HG02884 (cell line): ENCODE measurements at regions not wholly inside any gene's neighbourhood (a gene's known extent, or its start where the extent isn't known, plus 50 kb on each side); places are given as distances from the start of the nearest gene placed in this dataset.

Experiments used
- ATAC-seq: cut with Tn5 transposase; IDR thresholded peaks from one replicate; pipeline ENCODE4 v1.9.1; 2021; ENCODE audit warnings: mild to moderate bottlenecking, moderate library complexity; ENCODE audit not compliant: unreplicated experiment

GRCh38 chr4:104146048-104146447, 348.6 kb downstream of the CXXC4 start:
- ATAC-seq, result no peak

GRCh38 chr4:104138116-104138515, 356.6 kb downstream of the CXXC4 start:
- ATAC-seq, result no peak

GRCh38 chr4:104129243-104129642, 365.5 kb downstream of the CXXC4 start:
- ATAC-seq, result no peak

GRCh38 chr4:104128850-104129213, 365.9 kb downstream of the CXXC4 start:
- ATAC-seq, result peak; percentile 63

- ATAC-seq, result no peak
These were observed 366.5 kb downstream of the CXXC4 start for GRCh38 chr4:104128031-104128849.

GRCh38 chr4:104123021-104123420, 371.7 kb downstream of the CXXC4 start:
- ATAC-seq, result no peak

- no peak for ATAC-seq
These were observed 376.9 kb downstream of the CXXC4 start for GRCh38 chr4:104117776-104118175.

GRCh38 chr4:104113850-104114249, 380.8 kb downstream of the CXXC4 start:
- ATAC-seq, result no peak

GRCh38 chr4:104099141-104099540, 379.4 kb upstream of the TACR3 start:
- ATAC-seq, result no peak

- no peak for ATAC-seq
These were observed 373.5 kb upstream of the TACR3 start for GRCh38 chr4:104093247-104093646.

- no peak for ATAC-seq
These were observed 353.4 kb upstream of the TACR3 start for GRCh38 chr4:104073229-104073628.

- ATAC-seq, result no peak
These were observed 346.7 kb upstream of the TACR3 start for GRCh38 chr4:104066533-104066932.

- peak; percentile 87 for ATAC-seq
These were observed 345.1 kb upstream of the TACR3 start for GRCh38 chr4:104064646-104065577.

- ATAC-seq, result no peak
These were observed 343.6 kb upstream of the TACR3 start for GRCh38 chr4:104063341-104063740.

- ATAC-seq, result no peak
These were observed 324.6 kb upstream of the TACR3 start for GRCh38 chr4:104044369-104044768.

- ATAC-seq, result no peak
These were observed 313.1 kb upstream of the TACR3 start for GRCh38 chr4:104032896-104033295.

- no peak for ATAC-seq
These were observed 305.5 kb upstream of the TACR3 start for GRCh38 chr4:104025251-104025650.

- ATAC-seq, result no peak
These were observed 303.0 kb upstream of the TACR3 start for GRCh38 chr4:104022831-104023230.

- no peak for ATAC-seq
These were observed 302.4 kb upstream of the TACR3 start for GRCh38 chr4:104022226-104022625.

GRCh38 chr4:104020641-104021040, 300.9 kb upstream of the TACR3 start:
- ATAC-seq, result no peak

GRCh38 chr4:104017213-104017612, 297.4 kb upstream of the TACR3 start:
- ATAC-seq, result no peak

- ATAC-seq, result no peak
These were observed 295.9 kb upstream of the TACR3 start for GRCh38 chr4:104015680-104016079.
